A172 (cell line): ENCODE measurements at regions not wholly inside any gene's neighbourhood (a gene's known extent, or its start where the extent isn't known, plus 50 kb on each side); places are given as distances from the start of the nearest gene placed in this dataset.
"Not testable (repeated sequence)": the region's sequence is repeated elsewhere in the genome, so short reads cannot be mapped to it uniquely, and the experiment has no call there.

ENCODE experiments used
- DNase-seq: peaks from one replicate; pipeline ENCODE4 v3.0.0-alpha.2; 2015; ENCODE audit warnings: low spot score

DNA sequence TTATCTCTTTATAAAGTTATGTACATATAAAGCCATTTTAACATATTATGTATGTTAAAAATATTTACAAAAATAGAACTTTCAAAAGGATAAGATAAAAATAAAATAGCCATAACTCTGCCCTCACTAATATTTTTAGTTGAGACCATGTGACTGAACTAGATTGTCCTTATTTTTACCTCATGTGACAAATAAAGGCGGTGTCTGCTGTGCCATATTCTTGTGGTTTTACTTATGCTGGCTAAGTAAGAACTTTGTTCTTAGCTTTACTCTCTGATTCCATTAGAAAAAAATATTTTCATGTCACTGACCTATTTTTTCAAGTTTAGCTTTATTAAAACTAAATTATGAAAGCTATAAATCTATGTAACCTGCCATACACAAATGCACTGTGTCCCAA, 135.6 kb upstream of the TSC22D1 start:
- no peak for DNase-seq

DNA sequence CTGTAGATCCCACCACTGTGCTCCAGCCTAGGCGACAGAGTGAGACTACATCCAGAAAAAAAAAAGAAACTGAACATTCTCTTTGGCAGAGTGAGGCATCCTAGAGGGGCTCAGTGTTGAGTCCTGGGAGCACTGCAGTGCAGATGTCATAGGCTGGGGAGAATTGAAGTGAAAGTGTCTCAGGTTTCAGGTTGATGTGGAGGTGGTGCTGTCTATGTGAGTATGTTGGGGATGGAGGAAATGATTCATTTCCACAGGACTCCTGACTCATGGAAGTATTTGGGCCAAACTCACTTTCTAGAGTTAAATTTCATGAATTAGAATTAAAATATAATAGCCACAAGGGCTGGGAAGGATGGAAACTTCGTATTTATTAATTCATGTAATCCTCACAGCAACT, 134.4 kb upstream of the TSC22D1 start:
- DNase-seq = peak; percentile 91

DNA sequence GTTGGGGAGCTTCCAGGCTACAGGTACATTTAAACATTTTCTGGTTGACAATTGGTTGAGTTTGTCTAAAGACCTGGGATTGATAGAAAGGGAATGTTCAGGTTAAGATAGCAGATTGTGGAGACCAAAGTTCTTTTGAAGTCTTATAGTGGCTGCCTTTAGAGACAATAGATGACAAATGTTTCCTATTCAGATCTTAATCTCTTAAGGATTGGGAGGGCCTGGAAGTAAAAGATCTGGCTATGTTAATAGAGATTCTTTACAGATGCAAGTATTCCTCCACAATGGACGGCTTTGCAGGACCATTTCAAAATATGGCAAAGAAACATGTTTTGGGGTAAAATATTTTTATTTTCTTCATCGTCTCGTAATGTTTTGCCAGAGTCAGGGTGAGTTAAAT, 128.7 kb upstream of the TSC22D1 start:
- not testable (repeated sequence) for DNase-seq

DNA sequence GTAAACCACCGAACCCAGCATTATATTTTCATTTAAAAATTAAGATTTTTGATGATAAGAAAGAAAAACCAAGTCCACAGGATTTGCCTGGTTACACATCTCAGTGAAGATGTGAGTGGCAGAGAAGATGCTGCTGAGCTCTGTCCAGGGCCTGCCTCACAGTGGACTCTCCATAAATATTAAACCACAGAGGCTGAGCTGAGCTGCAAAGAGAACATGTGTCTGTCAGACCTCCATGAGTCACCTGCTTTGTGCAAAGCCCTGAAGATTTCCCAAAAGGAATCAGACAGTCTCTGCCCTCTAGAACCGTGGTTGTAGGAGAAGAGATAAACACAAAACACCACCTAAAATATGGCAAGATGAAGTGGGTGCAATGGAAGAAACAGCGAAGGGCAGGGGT, 127.2 kb upstream of the TSC22D1 start:
- peak; percentile 67 for DNase-seq

DNA sequence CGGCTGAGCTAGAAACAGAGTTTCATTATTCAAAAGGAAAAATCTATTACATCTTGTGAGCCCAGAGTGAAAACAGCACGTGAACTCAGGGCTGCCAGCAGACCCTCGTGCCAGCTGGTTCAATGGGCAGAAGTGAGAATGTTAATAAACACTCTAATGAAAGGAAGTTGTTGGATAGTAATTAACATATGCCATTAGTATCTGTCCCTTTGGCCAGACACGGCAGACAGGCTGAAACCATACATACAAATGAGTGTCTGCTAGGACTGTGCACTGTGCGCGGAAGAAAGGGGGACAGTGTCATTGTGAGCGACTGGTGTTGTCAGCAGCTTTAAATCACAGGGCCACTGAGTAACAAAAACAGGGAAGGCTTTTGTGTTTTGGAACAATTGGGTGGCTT, 121.9 kb upstream of the TSC22D1 start:
- DNase-seq = no peak

DNA sequence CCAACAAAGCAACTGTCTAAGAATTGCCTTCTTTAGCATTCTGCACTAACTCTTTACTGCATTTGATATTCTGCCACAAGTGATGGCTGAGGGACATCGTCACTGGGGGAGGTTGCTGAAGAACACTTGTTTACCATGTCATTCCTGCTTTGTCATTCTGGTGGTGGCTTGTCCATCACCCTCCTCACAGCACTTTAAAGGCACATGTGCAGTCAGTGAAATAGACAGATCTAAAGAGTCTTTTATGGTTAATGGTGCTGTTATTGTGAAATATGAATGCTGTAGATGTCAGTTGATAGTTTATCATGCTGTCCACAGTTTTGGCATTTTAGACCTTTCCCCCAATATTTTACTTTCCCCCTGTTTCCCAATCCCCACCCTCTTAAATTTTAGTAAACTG, 120.9 kb upstream of the TSC22D1 start:
- DNase-seq = no peak

DNA sequence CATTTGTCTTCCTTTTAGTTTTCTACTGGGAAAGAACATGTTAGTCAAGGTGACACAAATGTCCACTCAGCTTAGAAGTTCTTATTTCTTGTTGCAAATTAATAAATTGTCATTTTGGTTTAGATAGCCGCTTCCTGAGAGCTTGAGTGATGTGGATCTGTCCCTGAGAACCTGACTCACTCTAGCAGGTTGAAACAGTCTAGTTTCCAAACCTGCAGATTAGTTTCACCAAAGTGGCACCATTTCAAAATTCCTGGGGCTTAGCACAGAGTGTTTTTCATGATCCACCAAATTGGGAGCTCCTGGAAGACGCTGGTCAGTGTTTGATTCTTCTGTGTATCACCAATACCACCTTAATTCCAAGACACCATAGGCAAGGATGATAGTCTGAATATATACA, 119.4 kb upstream of the TSC22D1 start:
- no peak for DNase-seq

DNA sequence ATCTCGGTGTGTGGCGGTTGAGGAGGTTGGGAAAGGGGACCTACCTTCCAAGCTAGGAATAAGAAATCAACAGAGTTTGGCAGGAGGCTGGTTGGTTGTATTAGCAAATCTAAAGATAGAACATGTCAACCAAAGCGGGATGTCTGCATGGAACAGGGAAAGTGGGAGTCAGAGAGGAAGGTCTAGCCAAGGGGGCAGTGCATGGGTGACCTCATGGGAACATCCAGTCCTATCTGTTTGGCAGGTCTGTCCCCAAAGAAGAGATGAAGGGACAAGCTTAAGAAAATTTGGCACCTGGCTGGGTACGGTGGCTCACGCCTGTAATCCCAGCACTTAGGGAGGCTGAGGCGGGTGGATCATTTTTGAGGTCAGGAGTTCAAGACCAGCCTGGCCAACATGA, 118.7 kb upstream of the TSC22D1 start:
- no peak for DNase-seq

DNA sequence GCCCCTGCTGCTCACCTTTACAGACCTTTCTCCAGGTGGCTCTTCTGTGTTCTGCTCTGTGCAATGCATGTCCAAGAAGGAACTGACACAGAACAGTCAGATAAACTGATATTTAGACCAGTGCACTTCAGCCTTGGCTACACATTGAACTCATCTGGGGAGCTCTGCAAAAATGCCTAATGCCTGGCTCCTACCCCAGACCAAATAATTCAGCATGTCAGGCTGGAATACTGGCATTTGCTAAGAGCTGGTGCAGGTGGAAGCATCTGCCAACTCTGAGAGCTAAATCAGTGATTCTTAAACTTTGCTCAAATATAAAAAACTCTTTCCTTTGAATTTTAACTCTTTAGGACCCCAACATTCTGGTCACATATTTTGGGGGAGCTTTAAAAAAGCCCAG, 118.2 kb upstream of the TSC22D1 start:
- no peak for DNase-seq

DNA sequence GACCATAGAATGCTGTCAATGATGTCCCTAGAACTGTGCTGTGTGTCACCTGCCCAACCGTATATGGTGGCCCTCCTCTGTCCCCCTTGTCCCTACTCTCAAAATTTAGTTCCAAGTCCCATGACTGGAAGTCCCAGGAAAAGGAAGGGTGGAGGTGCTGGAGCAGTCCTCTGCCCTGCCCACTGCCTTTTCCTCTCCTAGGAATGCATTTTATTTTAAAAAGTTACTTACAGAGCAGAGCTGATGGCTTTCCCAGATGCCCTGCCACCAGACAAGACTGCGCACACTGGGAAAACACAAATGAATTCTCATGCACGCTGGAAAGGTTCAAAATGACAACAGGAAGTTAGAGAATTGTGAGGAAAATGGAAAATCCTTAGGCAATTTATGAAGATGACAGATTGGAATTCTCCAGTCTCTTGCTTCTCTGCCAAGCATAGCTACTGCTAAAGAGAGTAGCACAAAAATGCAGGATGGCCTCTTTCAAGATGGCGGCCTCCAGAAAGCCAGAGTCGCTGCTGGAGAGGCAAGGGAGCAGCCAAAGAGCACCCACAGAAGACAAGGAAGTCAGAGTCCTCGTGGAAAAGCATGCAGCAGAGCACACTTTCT, 117.1 kb upstream of the TSC22D1 start:
- no peak for DNase-seq

DNA sequence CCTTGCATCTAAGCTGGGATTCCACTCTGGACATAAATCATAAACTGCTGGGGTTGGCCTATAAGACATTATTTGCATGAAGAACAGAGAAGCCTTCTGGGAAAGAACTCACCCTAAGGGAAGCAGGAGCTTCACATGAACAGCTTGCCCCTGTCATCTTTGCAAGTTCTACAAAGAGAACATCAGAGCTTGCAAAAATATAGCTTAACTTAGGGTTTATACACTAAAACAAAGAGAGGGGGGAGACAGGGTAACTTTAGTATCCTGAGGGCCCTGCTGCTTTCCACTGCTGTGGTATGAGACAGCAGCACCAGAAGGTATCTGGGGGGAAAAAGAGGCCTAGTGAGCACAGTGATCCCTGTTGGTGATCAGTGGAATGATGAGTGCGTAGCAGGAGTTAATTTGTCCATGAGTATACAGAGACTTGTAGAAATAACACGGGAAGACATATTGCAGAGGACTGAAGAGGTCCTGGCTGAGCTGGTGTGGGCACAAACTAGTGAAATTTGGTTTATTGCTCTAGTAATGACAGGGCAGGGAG, 116.1 kb upstream of the TSC22D1 start:
- peak; percentile 49 for DNase-seq

DNA sequence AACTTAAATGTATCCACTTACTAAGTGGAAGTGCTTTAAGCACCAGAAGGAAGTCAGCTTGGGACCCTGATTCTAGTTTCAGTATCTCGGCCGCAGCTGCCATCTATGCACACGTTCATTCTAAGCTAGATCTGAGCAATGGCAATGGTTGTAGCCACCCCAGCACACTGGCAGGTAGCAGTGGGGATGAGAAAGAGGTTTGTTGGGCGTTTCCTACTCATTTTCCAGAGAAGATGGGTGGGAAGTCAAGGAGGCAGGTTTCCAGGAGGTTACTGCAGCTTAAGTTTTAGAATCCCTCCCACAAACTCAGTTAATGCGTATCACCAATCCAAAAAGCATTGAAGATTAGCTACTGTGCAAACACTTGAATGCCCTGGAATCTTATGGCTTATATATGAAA, 114.2 kb upstream of the TSC22D1 start:
- DNase-seq = no peak

DNA sequence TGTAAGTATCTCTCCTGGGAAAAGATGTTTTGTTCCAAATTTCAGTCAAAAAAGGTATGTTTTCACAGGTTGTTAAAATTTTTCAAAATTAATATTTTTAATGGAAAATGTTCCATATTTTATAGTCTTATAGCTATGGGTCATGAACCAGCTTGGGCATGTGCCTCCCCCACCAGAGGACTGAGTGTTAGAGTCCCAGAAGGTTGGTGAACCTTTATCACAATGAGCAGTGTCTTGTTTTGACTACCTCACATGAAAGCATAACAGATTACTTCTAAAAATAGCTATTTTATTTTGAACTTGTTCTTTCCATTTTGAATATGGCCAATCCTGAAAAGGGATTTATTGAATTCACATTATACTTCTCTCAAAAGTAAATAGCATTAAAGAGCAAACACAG, 112.5 kb upstream of the TSC22D1 start:
- no peak for DNase-seq

DNA sequence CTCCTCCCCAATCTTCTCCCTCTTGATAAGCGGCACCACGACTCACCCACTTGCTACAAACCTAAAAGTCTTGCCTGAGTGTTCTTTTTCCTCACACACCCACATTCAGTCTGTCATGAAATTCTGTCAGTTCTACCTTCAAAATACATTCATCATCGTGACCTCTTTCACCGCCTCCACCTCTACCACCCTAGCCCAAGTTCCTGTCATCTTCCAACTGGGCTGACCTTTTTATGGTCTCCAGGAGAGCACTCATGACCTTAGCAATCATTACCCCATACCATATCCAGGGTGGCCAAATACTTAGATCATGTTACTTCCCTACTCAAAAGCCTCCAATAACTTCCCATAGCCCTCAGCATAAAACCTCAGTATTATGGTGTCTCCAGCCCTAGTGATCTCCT, 110.4 kb upstream of the TSC22D1 start:
- no peak for DNase-seq

DNA sequence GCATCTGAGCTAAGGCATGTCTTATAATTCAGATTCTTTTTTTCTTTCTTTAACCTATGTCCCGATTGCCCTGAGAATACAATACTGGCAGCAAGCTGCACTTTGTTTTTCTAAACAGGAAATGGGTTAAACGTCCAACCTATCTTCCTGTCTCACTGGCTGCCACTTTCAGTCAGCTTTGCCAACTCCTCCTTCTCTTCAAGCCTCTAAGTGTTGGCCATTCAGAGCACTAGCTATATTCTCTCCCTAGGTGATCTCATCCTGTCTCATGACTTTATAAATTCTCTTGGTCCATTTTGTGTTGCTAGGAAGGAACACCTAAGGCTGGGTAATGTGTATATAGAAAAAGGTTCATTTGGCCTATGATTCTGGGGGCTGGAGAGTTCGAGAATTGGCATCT, 109.5 kb upstream of the TSC22D1 start:
- peak; percentile 32 for DNase-seq

DNA sequence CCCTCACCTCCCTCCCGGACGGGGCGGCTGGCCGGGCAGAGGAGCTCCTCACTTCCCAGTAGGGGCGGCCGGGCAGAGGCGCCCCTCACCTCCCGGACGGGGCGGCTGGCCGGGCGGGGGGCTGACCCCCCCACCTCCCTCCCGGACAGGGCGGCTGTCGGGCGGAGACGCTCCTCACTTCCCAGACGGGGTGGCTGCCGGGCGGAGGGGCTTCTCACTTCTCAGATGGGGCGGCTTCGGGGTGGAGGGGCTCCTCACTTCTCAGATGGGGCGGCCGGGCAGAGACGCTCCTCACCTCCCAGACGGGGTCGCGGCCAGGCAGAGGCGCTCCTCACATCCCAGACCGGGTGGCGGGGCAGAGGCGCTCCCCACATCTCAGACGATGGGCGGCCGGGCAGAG, 106.3 kb upstream of the TSC22D1 start:
- not testable (repeated sequence) for DNase-seq

DNA sequence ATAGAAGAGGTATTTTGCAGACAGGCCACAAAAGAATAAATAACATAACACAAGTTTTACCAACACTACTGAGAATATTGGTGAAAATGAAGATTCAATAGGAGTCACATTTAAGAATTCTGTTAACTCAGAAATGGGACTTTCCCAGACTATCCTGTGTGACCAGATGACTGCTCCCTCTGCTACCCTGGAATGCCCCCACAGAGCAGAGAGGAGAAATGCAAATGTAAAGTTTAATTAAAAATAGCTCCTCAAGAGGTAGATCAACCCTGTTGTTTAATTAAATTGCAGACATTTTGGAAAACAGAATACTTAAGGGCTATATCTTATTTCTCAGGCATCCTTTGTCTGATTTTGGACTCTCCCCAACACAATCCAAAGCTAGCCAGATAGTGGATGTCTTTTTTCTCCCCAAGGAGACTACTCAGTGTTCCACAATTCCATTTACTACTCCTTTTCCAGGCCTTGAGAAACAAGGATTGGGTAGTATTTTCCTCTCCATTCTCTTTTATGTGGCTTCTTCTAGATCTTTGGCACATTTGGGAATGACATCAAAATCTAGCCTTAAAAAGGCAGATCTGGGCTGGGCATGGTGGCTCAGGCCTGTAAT, 104.7 kb upstream of the TSC22D1 start:
- DNase-seq = no peak

DNA sequence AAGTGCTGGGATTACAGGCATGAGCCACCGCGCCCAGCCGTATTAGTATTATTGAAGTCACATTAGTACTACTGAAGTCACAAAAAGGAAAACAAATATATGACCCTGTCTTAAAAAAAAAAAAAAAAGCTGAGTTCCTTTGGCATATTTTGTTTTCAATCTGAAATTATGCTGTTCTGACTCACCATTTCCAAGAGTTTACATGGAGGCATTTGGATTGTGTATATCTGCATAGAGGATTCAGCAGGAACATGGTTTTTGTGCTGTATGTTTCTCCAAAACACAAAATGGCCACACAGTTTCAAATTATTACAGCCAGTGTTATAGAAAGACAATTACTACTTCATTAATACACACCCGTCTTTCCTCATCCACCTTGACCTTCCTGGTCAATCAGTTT, 103.5 kb upstream of the TSC22D1 start:
- no peak for DNase-seq

DNA sequence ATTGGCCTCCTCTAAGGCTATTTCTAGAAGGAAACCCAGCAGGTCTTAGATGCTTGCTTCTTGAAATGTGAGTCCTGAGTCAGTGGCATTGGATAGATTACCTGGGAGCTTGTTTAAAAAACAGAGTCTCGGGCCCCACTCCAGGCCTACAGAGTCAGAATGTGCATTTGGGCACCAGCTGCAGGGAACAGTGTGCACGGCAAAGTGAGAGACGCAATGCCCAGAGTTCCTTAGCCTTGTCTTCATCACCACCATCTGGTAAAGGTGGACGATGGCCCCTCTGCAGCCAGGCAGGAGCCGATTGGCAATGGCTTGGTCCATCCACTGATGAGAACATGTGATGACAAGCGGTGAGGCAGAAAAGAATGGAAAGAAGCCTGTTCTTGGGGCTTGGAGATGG, 102.1 kb upstream of the TSC22D1 start:
- no peak for DNase-seq

DNA sequence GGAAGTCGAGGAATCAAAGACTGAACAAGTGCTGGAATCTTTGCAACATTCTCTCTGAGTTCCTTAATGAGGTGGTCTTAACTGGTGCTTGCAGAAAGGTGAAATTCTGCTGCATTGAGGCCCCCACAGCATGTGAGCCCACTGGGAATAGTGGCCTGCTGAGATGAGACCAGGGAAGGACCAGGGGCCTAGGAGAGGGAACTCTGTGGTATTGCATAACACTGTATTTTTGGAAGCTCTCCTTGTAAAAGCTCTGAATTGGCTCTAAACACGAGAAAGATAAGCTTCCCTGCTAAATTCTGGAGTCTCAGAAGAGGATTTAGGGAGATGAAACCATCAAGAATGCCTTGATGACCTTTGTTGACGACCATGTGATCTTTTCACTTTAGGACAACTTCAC, 100.4 kb upstream of the TSC22D1 start:
- DNase-seq = no peak

DNA sequence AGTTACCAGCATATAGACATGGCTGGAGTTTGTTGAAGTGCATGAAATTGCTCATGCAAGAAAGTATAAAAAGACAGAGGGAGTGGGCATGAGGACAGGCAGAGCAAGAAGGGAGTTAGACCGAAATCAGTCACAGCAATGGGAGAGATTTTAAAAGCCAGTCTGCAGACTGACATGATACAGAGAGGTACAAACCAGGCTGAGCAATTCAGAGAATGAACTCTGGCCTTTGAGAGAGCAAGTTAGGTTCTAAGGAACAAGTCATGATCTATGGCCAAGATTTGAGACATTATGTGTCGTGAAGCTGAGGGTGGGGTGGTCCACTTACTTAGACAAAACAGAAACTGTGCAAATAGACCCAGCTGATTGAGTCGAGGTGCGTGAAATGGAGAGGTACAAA, 93.4 kb upstream of the TSC22D1 start:
- no peak for DNase-seq

DNA sequence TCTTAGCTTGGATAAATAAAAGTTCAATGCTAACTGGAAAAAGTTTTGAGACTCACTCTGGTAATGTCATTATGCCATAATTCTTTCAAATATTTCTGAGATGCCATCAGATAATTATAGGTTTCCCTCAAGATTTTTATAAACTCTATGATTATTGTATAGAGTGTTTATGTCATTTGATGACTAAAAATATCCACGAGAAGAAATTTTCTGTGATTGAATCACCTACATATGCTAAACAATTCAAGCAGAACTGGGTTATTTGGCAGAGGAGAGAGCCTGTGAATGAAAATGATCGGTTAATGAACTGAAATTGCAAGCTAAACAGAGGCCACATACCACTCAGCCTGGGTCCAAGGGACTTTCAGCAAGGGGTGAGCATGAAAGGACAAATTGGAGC, 92.6 kb upstream of the TSC22D1 start:
- DNase-seq = no peak

DNA sequence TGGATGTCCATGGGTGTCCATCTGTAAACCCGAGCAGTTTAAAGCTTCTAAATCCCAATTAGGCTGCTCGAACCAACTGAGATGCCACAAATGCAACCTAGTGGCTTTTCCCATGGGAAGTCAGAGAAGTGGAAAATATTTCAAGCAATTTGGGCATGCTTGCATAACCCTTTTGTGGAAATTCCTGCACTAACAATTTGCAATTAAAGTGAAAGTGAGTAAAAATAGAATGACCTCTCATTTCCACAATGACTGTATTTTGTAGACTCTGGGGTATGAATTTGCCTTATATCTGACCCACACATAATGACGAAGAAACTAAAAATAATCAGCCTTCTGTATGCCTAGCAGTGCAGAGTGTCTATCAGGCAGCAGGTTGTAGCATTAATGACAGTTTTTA, 91.8 kb upstream of the TSC22D1 start:
- peak; percentile 19 for DNase-seq

DNA sequence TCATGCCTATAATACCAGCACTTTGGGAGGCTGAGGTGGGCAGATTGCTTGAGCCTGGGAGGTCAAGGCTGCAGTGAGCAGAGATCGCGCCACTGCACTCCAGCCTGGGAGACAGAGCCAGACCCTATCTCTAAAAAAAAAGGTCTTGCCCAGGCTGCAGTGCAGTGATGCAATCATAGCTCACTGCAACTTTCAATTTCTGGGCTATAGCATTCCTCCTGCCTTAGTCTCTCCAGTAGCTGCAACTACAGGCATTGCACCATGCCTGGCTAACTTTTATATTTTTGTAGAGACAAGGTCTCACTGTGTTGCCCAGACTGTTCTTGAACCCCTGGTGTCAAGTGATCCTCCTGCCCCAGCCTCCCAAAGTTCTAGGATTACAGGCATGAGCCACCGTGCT, 90.4 kb upstream of the TSC22D1 start:
- not testable (repeated sequence) for DNase-seq
